OCI-LY3 (cell line): ENCODE measurements at regions not wholly inside any gene's neighbourhood (a gene's known extent, or its start where the extent isn't known, plus 50 kb on each side); places are given as distances from the start of the nearest gene placed in this dataset.

Experiments
- CTCF ChIP-seq: fragments of 200-600, 300-600 bp; sonication (generic); IDR thresholded peaks from 2 replicates; pipeline ENCODE4 v1.5.1; 2014; ENCODE audit warnings: antibody characterized with exemption, low read length, low read depth
- EZH2phosphoT487 ChIP-seq: fragments of 200-600 bp; shearing (Covaris generic); IDR thresholded peaks from 2 replicates; pipeline ENCODE4 v1.6.1; 2018; ENCODE audit warnings: antibody characterized with exemption, mixed run types, low read depth

- TF ChIP-seq CTCF (no peak), EZH2phosphoT487 (no peak)
Observed at GRCh38 chr6:127031511-127031910, 87.0 kb upstream of the RSPO3 start.
